HG02870 (cell line): ENCODE measurements at regions not wholly inside any gene's neighbourhood (a gene's known extent, or its start where the extent isn't known, plus 50 kb on each side); places are given as distances from the start of the nearest gene placed in this dataset.

Experiments
- ATAC-seq: cut with Tn5 transposase; IDR thresholded peaks from one replicate; pipeline ENCODE4 v1.9.1; 2021; ENCODE audit warnings: mild to moderate bottlenecking, moderate library complexity; ENCODE audit not compliant: unreplicated experiment

DNA sequence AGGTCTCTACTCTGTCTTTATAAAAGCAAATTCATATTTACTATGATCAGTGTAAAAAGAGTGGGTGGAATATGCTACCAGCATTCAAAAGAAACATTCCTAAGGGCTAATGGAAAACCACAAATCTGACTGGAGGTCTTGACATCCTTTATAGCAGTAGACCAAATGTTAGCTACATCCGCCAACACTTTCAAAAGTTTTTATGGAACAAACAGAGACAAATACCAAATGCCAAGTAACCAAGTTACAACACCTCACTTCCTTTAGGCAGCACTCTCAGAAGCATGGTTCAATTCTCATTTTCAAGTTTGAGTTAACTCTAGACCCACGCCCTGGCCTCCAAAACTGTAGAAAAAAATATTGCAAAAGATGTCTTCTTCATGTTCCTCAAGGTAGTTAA, 78.3 kb upstream of the SETBP1 start:
- ATAC-seq = no peak

DNA sequence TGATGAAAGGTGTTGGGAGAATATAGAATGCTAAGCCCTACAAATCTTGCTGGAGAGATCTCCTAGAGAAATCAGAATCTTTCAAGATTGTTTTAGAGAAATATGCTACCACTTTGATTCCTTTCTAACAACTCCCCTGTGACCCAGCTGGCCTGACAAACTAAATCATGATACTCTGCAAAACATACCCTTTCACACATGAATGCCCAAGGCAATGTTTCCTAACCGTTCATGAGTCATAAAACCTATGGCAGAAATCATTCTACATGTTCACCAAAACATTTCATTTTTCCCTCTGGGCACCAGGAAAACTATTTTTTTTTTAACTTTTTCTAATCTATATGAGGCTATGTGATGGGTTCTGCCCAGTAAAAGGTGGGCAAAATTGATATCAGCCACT, 77.8 kb upstream of the SETBP1 start:
- ATAC-seq = no peak

DNA sequence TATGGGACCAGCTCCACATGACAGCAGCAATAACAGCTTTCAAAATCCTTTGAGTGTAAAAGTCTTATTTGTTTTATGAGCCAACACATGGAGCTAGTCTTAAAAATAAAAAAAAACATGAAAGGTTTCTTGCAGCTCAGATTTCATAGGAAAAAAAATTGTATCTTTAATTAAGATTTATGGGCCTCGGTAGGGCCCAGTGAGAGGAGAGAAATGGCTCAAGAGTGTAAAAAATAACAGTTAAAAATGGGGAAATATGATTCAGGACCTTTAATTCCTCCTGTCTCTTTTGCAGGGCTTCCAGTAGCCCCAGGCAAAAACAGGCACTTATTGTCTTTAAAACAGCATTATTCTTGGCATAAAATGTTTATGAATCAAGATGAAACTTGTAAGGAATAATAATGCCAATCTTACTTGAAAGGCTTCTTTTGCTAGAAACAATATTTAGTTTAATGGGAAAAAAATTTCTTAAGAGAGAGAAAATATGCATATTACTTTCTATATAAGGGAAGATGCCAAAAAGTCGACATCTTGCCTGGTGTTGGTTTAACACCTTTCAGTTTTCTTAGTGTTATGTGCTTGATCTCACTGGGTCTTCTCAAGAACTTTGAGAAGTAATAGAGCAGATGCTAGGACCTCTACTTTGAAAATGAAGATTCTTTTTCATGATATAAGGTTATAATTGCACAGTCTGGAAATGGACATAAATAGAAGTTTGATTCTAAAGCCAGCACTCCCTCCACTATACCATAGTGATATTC, 71.3 kb upstream of the SETBP1 start:
- ATAC-seq = no peak

DNA sequence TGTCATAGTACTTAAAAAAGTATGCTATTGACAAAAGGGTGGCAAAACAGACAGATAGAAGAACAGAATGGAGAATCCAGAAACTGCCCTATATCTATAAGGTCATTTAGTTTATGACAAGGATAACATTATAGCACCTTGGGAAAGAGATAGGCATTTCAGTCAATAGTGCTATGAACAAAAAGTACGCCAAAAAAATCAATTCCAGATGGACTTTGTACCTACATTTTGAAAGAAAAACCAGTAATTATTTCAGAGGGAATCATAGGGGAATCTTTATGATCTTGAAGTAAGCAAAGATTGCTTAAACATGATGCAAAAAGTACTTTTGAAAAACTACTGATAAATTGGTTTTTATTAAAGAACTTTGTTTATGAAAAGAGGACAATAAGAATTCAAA, 59.9 kb upstream of the SETBP1 start:
- no peak for ATAC-seq

DNA sequence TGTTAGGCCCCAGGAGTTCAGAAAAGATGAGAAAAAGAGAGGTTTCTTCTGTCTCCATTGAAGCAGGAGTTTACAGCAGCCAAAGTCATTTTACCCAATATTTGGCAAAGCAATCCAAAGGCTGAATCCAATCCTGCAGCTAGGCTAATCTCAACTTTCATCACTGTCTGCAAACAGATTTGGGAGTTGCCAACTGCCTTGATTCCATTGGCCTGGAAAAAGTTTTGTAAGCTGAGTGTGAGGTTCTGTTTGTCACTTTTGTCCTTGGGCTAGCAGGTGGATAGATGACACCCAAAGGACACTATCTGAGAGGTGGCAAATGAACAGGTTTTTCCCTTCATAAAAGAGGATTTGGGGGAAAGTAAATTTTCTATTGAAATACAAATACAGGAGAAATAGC, 56.6 kb upstream of the SETBP1 start:
- no peak for ATAC-seq

DNA sequence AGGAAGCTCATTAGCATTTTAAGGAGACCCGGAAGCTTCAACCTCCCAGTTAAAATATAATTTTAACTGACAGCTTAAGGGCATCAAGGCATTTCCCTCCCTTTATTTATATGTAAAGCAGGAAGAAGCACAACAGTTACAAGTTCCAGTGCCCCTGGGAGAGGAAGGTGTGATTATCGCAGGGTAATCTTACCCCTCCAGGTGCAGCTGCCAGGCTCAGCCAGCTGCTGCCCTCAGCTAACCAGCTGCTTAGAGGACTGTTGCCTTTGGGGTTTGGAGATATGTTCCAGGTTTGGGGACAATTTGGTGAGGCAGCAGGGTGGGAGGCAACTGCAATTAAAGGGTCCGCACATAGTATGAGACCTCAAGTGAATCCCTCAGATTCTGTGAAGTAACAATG, 55.3 kb upstream of the SETBP1 start:
- no peak for ATAC-seq

DNA sequence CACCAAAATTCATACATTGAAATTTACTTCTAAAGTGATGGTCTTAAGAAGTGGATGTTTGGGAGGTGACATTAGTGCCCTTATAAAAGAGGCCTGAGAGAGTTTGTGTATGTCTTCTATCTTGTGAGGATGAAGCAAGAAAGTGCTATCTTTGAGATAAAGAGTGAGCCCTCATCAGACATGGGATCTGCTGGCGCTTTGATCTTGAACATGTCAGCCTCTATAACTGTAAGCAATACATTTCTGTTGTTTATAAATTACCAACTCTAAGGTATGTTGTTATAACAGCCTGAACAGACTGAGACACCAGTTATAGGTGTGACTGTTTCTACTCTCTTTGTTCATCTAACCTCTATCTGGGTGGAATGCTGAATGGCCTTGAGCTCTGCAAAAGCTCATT, 54.5 kb upstream of the SETBP1 start:
- no peak for ATAC-seq

DNA sequence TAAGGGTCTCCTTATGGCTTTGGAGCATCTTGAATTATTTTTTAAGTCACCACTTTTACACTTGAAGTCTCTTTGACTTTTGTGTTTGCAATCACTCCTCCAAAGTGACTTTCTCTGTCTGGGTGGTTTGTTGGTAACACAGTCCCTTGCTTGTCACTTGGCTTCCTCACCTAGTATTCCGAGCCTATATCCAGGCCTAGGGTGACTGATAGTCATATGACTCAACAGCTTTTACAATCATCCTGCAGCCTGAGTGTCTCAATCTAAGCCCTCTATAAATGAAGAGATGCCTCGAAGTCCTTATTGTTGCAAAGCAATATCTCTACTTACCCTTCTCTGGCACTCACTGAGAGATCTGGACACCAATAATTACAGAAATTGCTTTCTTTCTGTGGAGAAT, 53.9 kb upstream of the SETBP1 start:
- no peak for ATAC-seq

DNA sequence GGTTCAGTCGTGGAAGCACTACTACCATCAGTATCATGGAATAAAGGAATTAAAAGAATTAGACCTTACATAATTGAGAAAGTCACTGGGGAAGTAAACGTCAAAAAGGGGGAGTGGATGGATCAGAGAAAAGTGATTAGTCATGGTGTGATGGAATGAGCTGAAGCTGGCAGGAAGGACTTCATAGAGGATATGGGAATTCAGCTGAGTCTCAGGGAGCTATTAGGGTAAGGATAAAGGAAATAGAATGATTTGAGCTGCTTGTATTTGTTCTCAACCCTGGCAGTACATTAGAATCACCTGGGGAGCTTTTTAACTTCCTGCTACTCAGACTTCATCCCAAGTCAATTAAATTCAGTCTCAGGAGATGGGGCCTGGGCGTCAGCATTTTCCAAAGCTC, 53.4 kb upstream of the SETBP1 start:
- no peak for ATAC-seq

DNA sequence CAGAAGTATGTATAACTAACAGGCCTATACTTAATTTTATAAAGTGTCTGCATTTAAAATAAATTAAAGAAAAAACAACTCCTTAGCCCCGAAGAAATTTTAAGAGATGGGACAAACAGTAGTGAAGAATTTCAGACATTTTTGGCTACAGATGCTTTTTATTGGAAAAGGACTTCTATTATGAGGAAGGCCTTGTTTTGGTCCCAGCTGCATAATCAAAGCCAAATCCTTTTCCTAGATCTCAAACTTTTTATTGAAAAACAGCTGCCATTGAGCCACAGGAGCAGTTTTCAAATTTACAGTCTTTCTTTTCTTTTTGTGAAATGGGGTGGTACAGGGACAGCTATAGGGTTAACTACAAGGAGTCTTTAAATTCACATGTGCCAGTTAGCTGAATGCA, 51.3 kb upstream of the SETBP1 start:
- ATAC-seq = no peak

DNA sequence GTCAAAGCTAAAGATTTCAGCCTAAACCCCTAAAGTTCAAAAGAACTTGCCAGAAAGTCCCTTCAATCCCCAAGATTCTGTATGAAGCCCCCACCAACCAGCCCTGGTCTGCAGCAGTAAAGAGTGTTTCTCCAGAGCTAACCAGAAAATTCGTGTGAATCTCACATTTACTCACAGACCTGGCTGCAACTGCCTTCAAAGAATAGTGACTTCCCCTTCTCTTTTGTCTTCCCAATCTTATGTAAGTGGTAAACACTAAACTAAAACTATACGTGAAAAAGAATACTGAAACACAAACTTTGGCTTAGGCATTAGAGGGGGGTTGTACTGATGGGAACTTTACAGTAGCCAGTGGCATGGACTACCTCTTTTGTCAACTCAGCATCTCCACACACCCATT, 50.6 kb upstream of the SETBP1 start:
- ATAC-seq = peak; percentile 72
